Panc1 (cell line): ENCODE measurements at regions not wholly inside any gene's neighbourhood (a gene's known extent, or its start where the extent isn't known, plus 50 kb on each side); places are given as distances from the start of the nearest gene placed in this dataset.

ENCODE experiments used
- SIN3A ChIP-seq: IDR thresholded peaks from 2 replicates; pipeline ENCODE4 v1.6.1; 2012; ENCODE audit warnings: low read depth, mild to moderate bottlenecking, low read length, moderate library complexity, borderline replicate concordance; ENCODE audit not compliant: insufficient read depth
- TCF7L2 ChIP-seq: IDR thresholded peaks from 2 replicates; pipeline ENCODE4 v1.6.1; 2011; ENCODE audit warnings: mild to moderate bottlenecking, low read depth, low read length, inconsistent platforms
- TF ChIP-seq, protein P1 (sequence below): fragments of 450-650 bp; IDR thresholded peaks from 2 replicates; pipeline ENCODE4 v1.5.1; 2017; ENCODE audit warnings: mild to moderate bottlenecking
- TF ChIP-seq, protein P2 (sequence below), 2 experiments: IDR thresholded peaks; 2 replicates each; pipeline ENCODE4 v1.6.1; 2011 to 2012; ENCODE audit warnings: low read depth in 2 of 2, control low read depth in 1 of 2, low read length in 1 of 2, mild to moderate bottlenecking in 1 of 2, moderate library complexity in 1 of 2; ENCODE audit not compliant: insufficient read depth in 1 of 2

DNA sequence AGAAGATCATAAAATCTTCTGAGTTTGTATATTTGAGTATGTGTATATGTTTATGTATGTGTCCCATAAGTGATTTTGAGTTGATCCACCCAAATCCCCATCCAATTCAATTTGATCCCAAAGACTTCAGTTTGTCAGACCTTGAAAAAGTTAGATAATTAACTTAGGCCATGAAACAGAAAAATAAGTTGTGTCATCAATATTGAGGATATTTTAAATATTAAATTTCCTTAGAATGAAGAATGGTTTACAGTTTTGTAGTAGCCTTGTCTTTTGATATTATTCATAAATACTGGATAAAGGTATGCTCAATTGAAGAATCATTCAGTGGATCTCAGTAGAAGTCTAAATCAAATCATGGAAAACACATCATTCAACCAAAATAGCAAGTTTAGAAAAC lies 864.4 kb upstream of the INTU start:
- TF ChIP-seq, protein P1, sequence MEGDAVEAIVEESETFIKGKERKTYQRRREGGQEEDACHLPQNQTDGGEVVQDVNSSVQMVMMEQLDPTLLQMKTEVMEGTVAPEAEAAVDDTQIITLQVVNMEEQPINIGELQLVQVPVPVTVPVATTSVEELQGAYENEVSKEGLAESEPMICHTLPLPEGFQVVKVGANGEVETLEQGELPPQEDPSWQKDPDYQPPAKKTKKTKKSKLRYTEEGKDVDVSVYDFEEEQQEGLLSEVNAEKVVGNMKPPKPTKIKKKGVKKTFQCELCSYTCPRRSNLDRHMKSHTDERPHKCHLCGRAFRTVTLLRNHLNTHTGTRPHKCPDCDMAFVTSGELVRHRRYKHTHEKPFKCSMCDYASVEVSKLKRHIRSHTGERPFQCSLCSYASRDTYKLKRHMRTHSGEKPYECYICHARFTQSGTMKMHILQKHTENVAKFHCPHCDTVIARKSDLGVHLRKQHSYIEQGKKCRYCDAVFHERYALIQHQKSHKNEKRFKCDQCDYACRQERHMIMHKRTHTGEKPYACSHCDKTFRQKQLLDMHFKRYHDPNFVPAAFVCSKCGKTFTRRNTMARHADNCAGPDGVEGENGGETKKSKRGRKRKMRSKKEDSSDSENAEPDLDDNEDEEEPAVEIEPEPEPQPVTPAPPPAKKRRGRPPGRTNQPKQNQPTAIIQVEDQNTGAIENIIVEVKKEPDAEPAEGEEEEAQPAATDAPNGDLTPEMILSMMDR = no peak
- TF ChIP-seq TCF7L2 (no peak), SIN3A (no peak)
- TF ChIP-seq, protein P2, sequence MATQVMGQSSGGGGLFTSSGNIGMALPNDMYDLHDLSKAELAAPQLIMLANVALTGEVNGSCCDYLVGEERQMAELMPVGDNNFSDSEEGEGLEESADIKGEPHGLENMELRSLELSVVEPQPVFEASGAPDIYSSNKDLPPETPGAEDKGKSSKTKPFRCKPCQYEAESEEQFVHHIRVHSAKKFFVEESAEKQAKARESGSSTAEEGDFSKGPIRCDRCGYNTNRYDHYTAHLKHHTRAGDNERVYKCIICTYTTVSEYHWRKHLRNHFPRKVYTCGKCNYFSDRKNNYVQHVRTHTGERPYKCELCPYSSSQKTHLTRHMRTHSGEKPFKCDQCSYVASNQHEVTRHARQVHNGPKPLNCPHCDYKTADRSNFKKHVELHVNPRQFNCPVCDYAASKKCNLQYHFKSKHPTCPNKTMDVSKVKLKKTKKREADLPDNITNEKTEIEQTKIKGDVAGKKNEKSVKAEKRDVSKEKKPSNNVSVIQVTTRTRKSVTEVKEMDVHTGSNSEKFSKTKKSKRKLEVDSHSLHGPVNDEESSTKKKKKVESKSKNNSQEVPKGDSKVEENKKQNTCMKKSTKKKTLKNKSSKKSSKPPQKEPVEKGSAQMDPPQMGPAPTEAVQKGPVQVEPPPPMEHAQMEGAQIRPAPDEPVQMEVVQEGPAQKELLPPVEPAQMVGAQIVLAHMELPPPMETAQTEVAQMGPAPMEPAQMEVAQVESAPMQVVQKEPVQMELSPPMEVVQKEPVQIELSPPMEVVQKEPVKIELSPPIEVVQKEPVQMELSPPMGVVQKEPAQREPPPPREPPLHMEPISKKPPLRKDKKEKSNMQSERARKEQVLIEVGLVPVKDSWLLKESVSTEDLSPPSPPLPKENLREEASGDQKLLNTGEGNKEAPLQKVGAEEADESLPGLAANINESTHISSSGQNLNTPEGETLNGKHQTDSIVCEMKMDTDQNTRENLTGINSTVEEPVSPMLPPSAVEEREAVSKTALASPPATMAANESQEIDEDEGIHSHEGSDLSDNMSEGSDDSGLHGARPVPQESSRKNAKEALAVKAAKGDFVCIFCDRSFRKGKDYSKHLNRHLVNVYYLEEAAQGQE (IDR thresholded peaks at IDR 0.05; ENCODE audit: insufficient read depth in 1 of 2, low read depth in 2 of 2, low read length in 1 of 2) = no peak
